C4-2B (cell line): ENCODE measurements at regions not wholly inside any gene's neighbourhood (a gene's known extent, or its start where the extent isn't known, plus 50 kb on each side); places are given as distances from the start of the nearest gene placed in this dataset.

Experiments
- H3K27ac ChIP-seq: fragments of 450-650 bp; 2 replicates; pipeline ENCODE4 v1.5.1; 2017
- CTCF ChIP-seq: fragments of 450-650 bp; conservative IDR thresholded peaks from 2 replicates; pipeline ENCODE4 v1.5.1; 2017; ENCODE audit warnings: mild to moderate bottlenecking
- ZFX ChIP-seq: fragments of 450-650 bp; IDR thresholded peaks from 2 replicates; pipeline ENCODE4 v1.6.1; 2017

- no peak overlapping the region for H3K27ac ChIP-seq
- TF ChIP-seq ZFX, result no peak
- TF ChIP-seq CTCF, result no peak
Measured at GRCh38 chr5:172525307-172525995, 71.1 kb upstream of the SH3PXD2B start.

GRCh38 chr5:172524573-172525021 is 70.3 kb upstream of the SH3PXD2B start:
- H3K27ac ChIP-seq, result no peak overlapping the region
- TF ChIP-seq ZFX (no peak), CTCF (no peak)

- no peak overlapping the region for H3K27ac ChIP-seq
- no peak for TF ChIP-seq CTCF
- no peak for TF ChIP-seq ZFX
Measured at GRCh38 chr5:172523146-172523745, 68.9 kb upstream of the SH3PXD2B start.

GRCh38 chr5:172521338-172521932 is 67.1 kb upstream of the SH3PXD2B start:
- TF ChIP-seq ZFX (no peak), CTCF (no peak)
- no peak overlapping the region for H3K27ac ChIP-seq

- no peak overlapping the region for H3K27ac ChIP-seq
- no peak for TF ChIP-seq ZFX
- TF ChIP-seq CTCF, result no peak
Measured at GRCh38 chr5:172511952-172512351, 57.6 kb upstream of the SH3PXD2B start.

GRCh38 chr5:172509405-172509781 is 55.1 kb upstream of the SH3PXD2B start:
- TF ChIP-seq CTCF (no peak), ZFX (no peak)
- no peak overlapping the region for H3K27ac ChIP-seq
